SK-N-SH treated with all-trans-retinoic acid at 6 μM for 48 hours (cell line): ENCODE measurements at regions not wholly inside any gene's neighbourhood (a gene's known extent, or its start where the extent isn't known, plus 50 kb on each side); places are given as distances from the start of the nearest gene placed in this dataset.

Source experiments
- ATAC-seq: fragments of 200-7000 bp; cut with Tn5 transposase; 3 replicates; pipeline ENCODE4 v1.9.1; 2020; ENCODE audit warnings: mild to moderate bottlenecking, moderate library complexity
- ARNTL ChIP-seq: fragments of 450-650 bp; formaldehyde crosslinking; IDR thresholded peaks from 2 replicates; pipeline ENCODE4 v1.5.0; 2020; ENCODE audit warnings: low read depth, mild to moderate bottlenecking, moderate library complexity, borderline replicate concordance
- BACH2 ChIP-seq: fragments of 250-450 bp; sonication (Bioruptor Pico); IDR thresholded peaks from 2 replicates; pipeline ENCODE4 v1.9.0; 2021; ENCODE audit warnings: mild to moderate bottlenecking, borderline replicate concordance
- CREB5 ChIP-seq: fragments of 250-450 bp; sonication (Bioruptor Pico); IDR thresholded peaks from 2 replicates; pipeline ENCODE4 v1.5.1; 2020; ENCODE audit warnings: low read depth, mild to moderate bottlenecking, moderate library complexity
- CSDC2 ChIP-seq: fragments of 250-450 bp; sonication (Bioruptor Pico); IDR thresholded peaks from 2 replicates; pipeline ENCODE4 v1.5.0; 2020; ENCODE audit warnings: mild to moderate bottlenecking, moderate library complexity
- CSRNP3 ChIP-seq: fragments of 250-450 bp; sonication (Bioruptor Pico); IDR thresholded peaks from 2 replicates; pipeline ENCODE4 v1.5.1; 2021; ENCODE audit warnings: mild to moderate bottlenecking, moderate library complexity
- ESRRG ChIP-seq: fragments of 250-450 bp; sonication (Bioruptor Pico); IDR thresholded peaks from 2 replicates; pipeline ENCODE4 v1.6.1; 2021; ENCODE audit warnings: mild to moderate bottlenecking
- GLIS3 ChIP-seq: fragments of 250-450 bp; sonication (Bioruptor Pico); IDR thresholded peaks from 2 replicates; pipeline ENCODE4 v1.5.0; 2020; ENCODE audit warnings: mild to moderate bottlenecking, moderate library complexity
- ISL1 ChIP-seq: fragments of 250-450 bp; sonication (Bioruptor Pico); IDR thresholded peaks from 2 replicates; pipeline ENCODE4 v2.1.2; 2022; ENCODE audit warnings: mild to moderate bottlenecking, moderate library complexity
- OSR1 ChIP-seq: fragments of 250-450 bp; sonication (Bioruptor Pico); IDR thresholded peaks from 2 replicates; pipeline ENCODE4 v1.8.0; 2022; ENCODE audit warnings: moderate library complexity, mild to moderate bottlenecking, inconsistent platforms
- PATZ1 ChIP-seq: fragments of 250-450 bp; sonication (Bioruptor Pico); IDR thresholded peaks from 2 replicates; pipeline ENCODE4 v1.8.0; 2020; ENCODE audit warnings: mild to moderate bottlenecking, moderate library complexity, borderline replicate concordance
- PPARA ChIP-seq: fragments of 250-450 bp; sonication (Bioruptor Pico); IDR thresholded peaks from 2 replicates; pipeline ENCODE4 v1.5.0; 2020; ENCODE audit warnings: mild to moderate bottlenecking, borderline replicate concordance
- RARB ChIP-seq: fragments of 250-450 bp; sonication (Bioruptor Pico); IDR thresholded peaks from 2 replicates; pipeline ENCODE4 v1.8.0; 2021; ENCODE audit warnings: mild to moderate bottlenecking, moderate library complexity
- SNAI2 ChIP-seq: fragments of 250-450 bp; sonication (Bioruptor Pico); IDR thresholded peaks from 2 replicates; pipeline ENCODE4 v1.5.0; 2020; ENCODE audit warnings: mild to moderate bottlenecking, moderate library complexity
- TCF4 ChIP-seq: fragments of 250-450 bp; sonication (Bioruptor Pico); IDR thresholded peaks from 2 replicates; pipeline ENCODE4 v1.8.0; 2021; ENCODE audit warnings: mild to moderate bottlenecking, moderate library complexity, borderline replicate concordance
- TOX ChIP-seq: fragments of 250-450 bp; sonication (Bioruptor Pico); IDR thresholded peaks from 2 replicates; pipeline ENCODE4 v1.8.0; 2021; ENCODE audit warnings: mild to moderate bottlenecking, moderate library complexity, borderline replicate concordance
- TSHZ2 ChIP-seq: fragments of 250-450 bp; sonication (Bioruptor Pico); IDR thresholded peaks from 2 replicates; pipeline ENCODE4 v1.5.0; 2020; ENCODE audit warnings: mild to moderate bottlenecking, moderate library complexity
- ZC3H10 ChIP-seq: fragments of 250-450 bp; sonication (Bioruptor Pico); IDR thresholded peaks from 2 replicates; pipeline ENCODE4 v1.5.1; 2021; ENCODE audit warnings: mild to moderate bottlenecking, moderate library complexity
- ZFP30 ChIP-seq: fragments of 450-650 bp; formaldehyde crosslinking; IDR thresholded peaks from 2 replicates; pipeline ENCODE4 v1.5.0; 2022; ENCODE audit warnings: mild to moderate bottlenecking, moderate library complexity
- ZNF565 ChIP-seq: fragments of 450-650 bp; formaldehyde crosslinking; conservative IDR thresholded peaks from 2 replicates; pipeline ENCODE4 v1.5.0; 2020; ENCODE audit warnings: low read depth, mild to moderate bottlenecking, moderate library complexity
- ZNF70 ChIP-seq: fragments of 450-650 bp; formaldehyde crosslinking; IDR thresholded peaks from 2 replicates; pipeline ENCODE4 v1.5.0; 2020; ENCODE audit warnings: mild to moderate bottlenecking, moderate library complexity
- ZNF8 ChIP-seq: fragments of 450-650 bp; formaldehyde crosslinking; IDR thresholded peaks from 2 replicates; pipeline ENCODE4 v1.5.0; 2020; ENCODE audit warnings: mild to moderate bottlenecking, moderate library complexity

GRCh38 chr7:42315631-42316030 lies 78.6 kb upstream of the GLI3 start (continued):
- no peak for TF ChIP-seq ZNF565 (CRISPR knock-in tag)
- TF ChIP-seq OSR1 (CRISPR knock-in tag) = no peak
- no peak for TF ChIP-seq ZFP30 (CRISPR knock-in tag)

GRCh38 chr7:42315103-42315502 lies 78.1 kb upstream of the GLI3 start:
- TF ChIP-seq TSHZ2 (CRISPR knock-in tag) (no peak), GLIS3 (CRISPR knock-in tag) (no peak), ISL1 (CRISPR knock-in tag) (no peak)

DNA sequence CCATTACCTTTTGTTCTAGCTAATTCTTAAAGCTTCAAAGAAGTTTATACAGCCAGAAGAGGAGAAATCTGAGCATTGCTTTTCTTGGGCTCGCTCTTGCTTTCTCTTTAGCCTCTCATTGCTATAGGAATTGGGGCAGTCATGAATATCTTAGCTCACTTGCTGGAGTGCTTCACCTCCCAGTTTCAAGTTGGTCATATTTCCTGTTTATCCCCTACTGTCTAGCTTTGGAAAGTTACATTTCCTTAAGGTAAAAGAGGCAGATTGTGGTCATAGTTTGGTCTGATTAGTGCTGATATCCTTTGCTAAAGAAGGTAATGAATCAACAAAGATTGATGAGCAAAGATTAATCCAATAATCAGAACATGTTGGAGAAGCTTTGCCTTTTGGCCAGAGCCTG lies 77.7 kb upstream of the GLI3 start:
- no peak for ATAC-seq
- TF ChIP-seq ZC3H10 (CRISPR knock-in tag) (no peak), BACH2 (CRISPR knock-in tag) (no peak), ARNTL (CRISPR knock-in tag) (no peak), ISL1 (CRISPR knock-in tag) (no peak), CREB5 (CRISPR knock-in tag) (no peak), CSDC2 (CRISPR knock-in tag) (no peak), OSR1 (CRISPR knock-in tag) (no peak), TCF4 (CRISPR knock-in tag) (no peak), PPARA (no peak), ZFP30 (CRISPR knock-in tag) (no peak), TOX (CRISPR knock-in tag) (no peak), ESRRG (no peak), SNAI2 (CRISPR knock-in tag) (no peak), TSHZ2 (CRISPR knock-in tag) (no peak), PATZ1 (no peak), ZNF565 (CRISPR knock-in tag) (no peak), RARB (no peak), ZNF8 (CRISPR knock-in tag) (no peak), CSRNP3 (CRISPR knock-in tag) (no peak), ZNF70 (CRISPR knock-in tag) (no peak)

More at GRCh38 chr7:42315103-42315502, 78.1 kb upstream of the GLI3 start:
- no peak for ATAC-seq
